Keratinocyte (primary cell): ENCODE measurements at regions not wholly inside any gene's neighbourhood (a gene's known extent, or its start where the extent isn't known, plus 50 kb on each side); places are given as distances from the start of the nearest gene placed in this dataset.

ENCODE experiments used
- DNase-seq: peaks from one replicate; pipeline ENCODE4 v3.0.0-alpha.2; 2011; ENCODE audit warnings: low read depth, missing footprints, low spot score
- FAIRE-seq: peaks from 2 replicates; lab custom pipeline; 2011; peaks lifted over from hg19 to GRCh38; lab: Jason Lieb, UNC
- H2AFZ ChIP-seq: 2 replicates; pipeline ENCODE4 v1.6.0; 2012; ENCODE audit warnings: low read length, control low read depth, inconsistent platforms; ENCODE audit not compliant: control insufficient read depth
- H3K27ac ChIP-seq: 2 replicates; pipeline ENCODE4 v1.5.1; 2011; ENCODE audit warnings: low read length; ENCODE audit not compliant: control insufficient read depth, insufficient read depth
- H3K27me3 ChIP-seq: 3 replicates; pipeline ENCODE4 v1.6.0; 2011; ENCODE audit warnings: low read length; ENCODE audit not compliant: control insufficient read depth, insufficient read depth; ENCODE audit errors: extremely low read depth
- H3K36me3 ChIP-seq, 2 experiments: 2 replicates in 1 of 2; 3 replicates in 1 of 2; pipeline ENCODE4 v1.5.1; 2011; ENCODE audit warnings: low read length in 2 of 2, mild to moderate bottlenecking in 1 of 2; ENCODE audit not compliant: control insufficient read depth in 2 of 2, insufficient read depth in 2 of 2; ENCODE audit errors: extremely low read depth in 1 of 2
- H3K4me1 ChIP-seq: 3 replicates; pipeline ENCODE4 v1.5.1; 2011; ENCODE audit warnings: low read length; ENCODE audit not compliant: control insufficient read depth, insufficient read depth; ENCODE audit errors: extremely low read depth
- H3K4me2 ChIP-seq: 3 replicates; pipeline ENCODE4 v1.6.0; 2011; ENCODE audit warnings: low read depth, low read length; ENCODE audit not compliant: control insufficient read depth, insufficient read depth; ENCODE audit errors: extremely low read depth
- H3K4me3 ChIP-seq, 3 experiments: fragments of 200-600 bp in 1 of 3; sonication (generic) in 1 of 3; 2 replicates in 2 of 3; 3 replicates in 1 of 3; pipeline ENCODE4 v1.5.1; 2011 to 2016; ENCODE audit warnings: low read length in 3 of 3, mild to moderate bottlenecking in 3 of 3, control low read depth in 2 of 3, inconsistent platforms in 1 of 3, low read depth in 1 of 3, mixed read lengths in 1 of 3, mixed run types in 1 of 3, moderate library complexity in 1 of 3; ENCODE audit not compliant: control insufficient read depth in 2 of 3, insufficient read depth in 2 of 3; ENCODE audit errors: extremely low read depth in 1 of 3
- H3K79me2 ChIP-seq: 2 replicates; pipeline ENCODE4 v1.6.0; 2012; ENCODE audit warnings: low read length; ENCODE audit not compliant: control insufficient read depth, insufficient read depth
- H3K9ac ChIP-seq: 3 replicates; pipeline ENCODE4 v1.6.0; 2011; ENCODE audit warnings: low read length; ENCODE audit not compliant: control insufficient read depth, insufficient read depth; ENCODE audit errors: extremely low read depth
- H3K9me1 ChIP-seq: 3 replicates; pipeline ENCODE4 v1.6.0; 2011; ENCODE audit warnings: low read length; ENCODE audit not compliant: control insufficient read depth, insufficient read depth; ENCODE audit errors: extremely low read depth
- H3K9me3 ChIP-seq: 2 replicates; pipeline ENCODE4 v1.5.1; 2012; ENCODE audit warnings: low read depth, low read length; ENCODE audit not compliant: control insufficient read depth
- H4K20me1 ChIP-seq: 3 replicates; pipeline ENCODE4 v1.6.0; 2011; ENCODE audit warnings: low read length; ENCODE audit not compliant: control insufficient read depth, insufficient read depth; ENCODE audit errors: extremely low read depth
- CTCF ChIP-seq, 3 experiments: IDR thresholded peaks in 1 of 3; conservative IDR thresholded peaks in 1 of 3; optimal IDR thresholded peaks in 1 of 3; 2 replicates in 2 of 3; 3 replicates in 1 of 3; pipeline versions ENCODE3 to v1.5.1; 2011; ENCODE audit warnings: low read length in 3 of 3, mild to moderate bottlenecking in 3 of 3, moderate library complexity in 2 of 3, control low read depth in 1 of 3, inconsistent platforms in 1 of 3; ENCODE audit not compliant: insufficient read depth in 2 of 3; ENCODE audit errors: extremely low read depth in 1 of 3
- EZH2 ChIP-seq: IDR thresholded peaks from one replicate; pipeline ENCODE4 v1.6.1; 2012; ENCODE audit warnings: inconsistent platforms, mild to moderate bottlenecking, low read length, moderate library complexity
- dilution Hi-C: fragments of 300-500 bp; cut with MboI; formaldehyde crosslinking; loops from one replicate; pipeline ENCODE4 v1.7.0; 2020; ENCODE audit warnings: low sequenced_read_pairs; ENCODE audit not compliant: extremely low pct_ligation_motif_present

DNA sequence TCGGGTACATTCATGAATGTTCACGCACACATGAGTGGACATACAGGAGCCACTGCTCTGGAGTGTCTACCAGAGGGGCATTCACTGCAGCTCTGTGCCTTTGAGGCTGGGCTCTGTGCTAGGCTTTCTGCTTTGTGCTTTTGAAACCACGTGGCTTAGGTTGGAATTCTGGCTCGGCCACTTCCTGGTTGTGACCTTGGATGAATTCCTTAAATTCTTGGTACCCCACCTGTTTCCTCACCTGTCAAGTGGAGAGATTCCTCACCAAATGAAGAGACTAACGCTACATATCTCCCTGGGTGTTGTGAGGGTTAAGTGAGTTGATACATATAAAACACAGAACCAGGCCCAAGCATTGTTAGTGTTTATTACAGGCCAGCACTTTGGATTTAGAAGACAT is 842.8 kb downstream of the VRK1 start:
- H3K27me3 ChIP-seq: no peaks in the 10 kb centered on the region
- no peaks in the 10 kb centered on the region for H3K79me2 ChIP-seq
- H3K9me1 ChIP-seq: no peaks in the 10 kb centered on the region
- no peaks in the 10 kb centered on the region for H4K20me1 ChIP-seq
- no peak overlapping the region for H3K4me3 ChIP-seq
- no peak overlapping the region for H3K27ac ChIP-seq
- dilution Hi-C loops: no loop called here
- H3K4me1 ChIP-seq: no peaks in the 10 kb centered on the region
- no peak overlapping the region for H2AFZ ChIP-seq
- H3K9ac ChIP-seq: no peak overlapping the region
- DNase-seq (no peak), FAIRE-seq (no peak)
- no peaks in the 10 kb centered on the region for H3K36me3 ChIP-seq
- no peak overlapping the region for H3K4me2 ChIP-seq
- TF ChIP-seq CTCF (optimal IDR thresholded peaks at IDR 0.05 in 1 of 3, IDR thresholded peaks at IDR 0.05 in 1 of 3, conservative IDR thresholded peaks at IDR 0.05 in 1 of 3; ENCODE audit: extremely low read depth in 1 of 3, insufficient read depth in 2 of 3, low read length in 3 of 3) (no peak), EZH2 (no peak)
- H3K9me3 ChIP-seq: no peaks in the 10 kb centered on the region

DNA sequence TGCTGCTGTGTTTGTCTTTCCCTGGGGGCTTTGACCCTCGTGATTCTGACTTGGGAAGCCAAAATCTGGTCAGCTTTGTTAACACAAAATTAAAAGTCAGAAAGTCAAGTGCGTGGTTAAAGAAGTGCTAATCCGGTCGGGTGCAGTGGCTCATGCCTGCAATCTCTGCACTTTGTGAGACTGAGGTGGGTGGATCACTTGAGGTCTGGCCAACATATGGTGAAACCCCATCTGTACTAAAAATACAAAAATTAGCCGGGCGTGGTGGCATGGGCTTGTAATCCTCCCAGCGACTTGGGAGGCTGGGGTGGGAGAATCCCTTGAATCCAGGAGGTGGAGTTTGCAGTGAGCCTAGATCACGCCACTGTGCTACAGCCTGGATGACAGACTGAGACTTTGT is 844.6 kb downstream of the VRK1 start:
- Histone ChIP-seq H3K36me3 (no peaks in the 10 kb centered on the region), H3K4me2 (no peak overlapping the region), H3K9me3 (no peaks in the 10 kb centered on the region), H2AFZ (no peak overlapping the region), H3K27me3 (no peaks in the 10 kb centered on the region), H3K9me1 (no peaks in the 10 kb centered on the region), H4K20me1 (no peaks in the 10 kb centered on the region), H3K79me2 (no peaks in the 10 kb centered on the region), H3K9ac (no peak overlapping the region), H3K4me3 (no peak overlapping the region), H3K27ac (no peak overlapping the region), H3K4me1 (no peaks in the 10 kb centered on the region)
- no peak for FAIRE-seq
- DNase-seq: no peak
- TF ChIP-seq EZH2 (no peak), CTCF (optimal IDR thresholded peaks at IDR 0.05 in 1 of 3, IDR thresholded peaks at IDR 0.05 in 1 of 3, conservative IDR thresholded peaks at IDR 0.05 in 1 of 3; ENCODE audit: extremely low read depth in 1 of 3, insufficient read depth in 2 of 3, low read length in 3 of 3) (no peak)
- dilution Hi-C loops: no loop called here
